ENCODE measurements at regions not wholly inside any gene's neighbourhood (a gene's known extent, or its start where the extent isn't known, plus 50 kb on each side); places are given as distances from the start of the nearest gene placed in this dataset.

- TF ChIP-seq, protein P1, sequence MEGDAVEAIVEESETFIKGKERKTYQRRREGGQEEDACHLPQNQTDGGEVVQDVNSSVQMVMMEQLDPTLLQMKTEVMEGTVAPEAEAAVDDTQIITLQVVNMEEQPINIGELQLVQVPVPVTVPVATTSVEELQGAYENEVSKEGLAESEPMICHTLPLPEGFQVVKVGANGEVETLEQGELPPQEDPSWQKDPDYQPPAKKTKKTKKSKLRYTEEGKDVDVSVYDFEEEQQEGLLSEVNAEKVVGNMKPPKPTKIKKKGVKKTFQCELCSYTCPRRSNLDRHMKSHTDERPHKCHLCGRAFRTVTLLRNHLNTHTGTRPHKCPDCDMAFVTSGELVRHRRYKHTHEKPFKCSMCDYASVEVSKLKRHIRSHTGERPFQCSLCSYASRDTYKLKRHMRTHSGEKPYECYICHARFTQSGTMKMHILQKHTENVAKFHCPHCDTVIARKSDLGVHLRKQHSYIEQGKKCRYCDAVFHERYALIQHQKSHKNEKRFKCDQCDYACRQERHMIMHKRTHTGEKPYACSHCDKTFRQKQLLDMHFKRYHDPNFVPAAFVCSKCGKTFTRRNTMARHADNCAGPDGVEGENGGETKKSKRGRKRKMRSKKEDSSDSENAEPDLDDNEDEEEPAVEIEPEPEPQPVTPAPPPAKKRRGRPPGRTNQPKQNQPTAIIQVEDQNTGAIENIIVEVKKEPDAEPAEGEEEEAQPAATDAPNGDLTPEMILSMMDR (IDR thresholded peaks at IDR 0.05; ENCODE audit: low read depth, low read length, poor library complexity, severe bottlenecking), result no peak
- TF ChIP-seq EZH2phosphoT487 (IDR thresholded peaks at IDR 0.05; ENCODE audit: borderline replicate concordance, low read length), result no peak
These were observed 115.5 kb downstream of the MID1IP1 start for GRCh38 chrX:38916801-38917200.

Measured in DOHH2 (cell line).